ENCODE measurements at regions not wholly inside any gene's neighbourhood (a gene's known extent, or its start where the extent isn't known, plus 50 kb on each side); places are given as distances from the start of the nearest gene placed in this dataset.

- no peak for DNase-seq
- no peaks in the 10 kb centered on the region for H3K36me3 ChIP-seq (replicated peaks; ENCODE audit: control insufficient read depth, insufficient read depth, low read length)
- no peak overlapping the region for H3K4me3 ChIP-seq (ENCODE audit: insufficient read depth, low read depth, low read length)
- H3K27me3 ChIP-seq (ENCODE audit: control insufficient read depth, insufficient read depth, low read length), result no peaks in the 10 kb centered on the region
These were observed 366.5 kb downstream of the KCTD12 start for GRCh38 chr13:76519685-76520084.

GRCh38 chr13:76516586-76516985 is 369.6 kb downstream of the KCTD12 start:
- H3K27me3 ChIP-seq (ENCODE audit: control insufficient read depth, insufficient read depth, low read length), result no peaks in the 10 kb centered on the region
- no peak for DNase-seq
- H3K4me3 ChIP-seq (ENCODE audit: insufficient read depth, low read depth, low read length), result no peak overlapping the region
- H3K36me3 ChIP-seq (replicated peaks; ENCODE audit: control insufficient read depth, insufficient read depth, low read length), result no peaks in the 10 kb centered on the region

- Histone ChIP-seq H3K4me3 (ENCODE audit: insufficient read depth, low read depth, low read length) (no peak overlapping the region), H3K36me3 (replicated peaks; ENCODE audit: control insufficient read depth, insufficient read depth, low read length) (no peaks in the 10 kb centered on the region), H3K27me3 (ENCODE audit: control insufficient read depth, insufficient read depth, low read length) (no peaks in the 10 kb centered on the region)
- DNase-seq, result no peak
These were observed 370.2 kb downstream of the KCTD12 start for GRCh38 chr13:76516013-76516412.

- no peaks in the 10 kb centered on the region for H3K36me3 ChIP-seq (replicated peaks; ENCODE audit: control insufficient read depth, insufficient read depth, low read length)
- DNase-seq, result no peak
- no peaks in the 10 kb centered on the region for H3K27me3 ChIP-seq (ENCODE audit: control insufficient read depth, insufficient read depth, low read length)
- H3K4me3 ChIP-seq (ENCODE audit: insufficient read depth, low read depth, low read length), result no peak overlapping the region
These were observed 373.5 kb downstream of the KCTD12 start for GRCh38 chr13:76512721-76513145.

GRCh38 chr13:76505437-76505836 is 380.8 kb downstream of the KCTD12 start:
- H3K4me3 ChIP-seq (ENCODE audit: insufficient read depth, low read depth, low read length), result no peak overlapping the region
- DNase-seq, result no peak
- H3K36me3 ChIP-seq (replicated peaks; ENCODE audit: control insufficient read depth, insufficient read depth, low read length), result no peaks in the 10 kb centered on the region
- no peaks in the 10 kb centered on the region for H3K27me3 ChIP-seq (ENCODE audit: control insufficient read depth, insufficient read depth, low read length)

GRCh38 chr13:76503766-76504165 is 382.4 kb downstream of the KCTD12 start:
- H3K27me3 ChIP-seq (ENCODE audit: control insufficient read depth, insufficient read depth, low read length), result no peaks in the 10 kb centered on the region
- H3K4me3 ChIP-seq (ENCODE audit: insufficient read depth, low read depth, low read length), result no peak overlapping the region
- no peaks in the 10 kb centered on the region for H3K36me3 ChIP-seq (replicated peaks; ENCODE audit: control insufficient read depth, insufficient read depth, low read length)
- no peak for DNase-seq

GRCh38 chr13:76503291-76503690 is 382.9 kb downstream of the KCTD12 start:
- no peak for DNase-seq
- Histone ChIP-seq H3K36me3 (replicated peaks; ENCODE audit: control insufficient read depth, insufficient read depth, low read length) (no peaks in the 10 kb centered on the region), H3K27me3 (ENCODE audit: control insufficient read depth, insufficient read depth, low read length) (no peaks in the 10 kb centered on the region), H3K4me3 (ENCODE audit: insufficient read depth, low read depth, low read length) (no peak overlapping the region)

GRCh38 chr13:76500894-76501293 is 385.3 kb downstream of the KCTD12 start:
- Histone ChIP-seq H3K27me3 (ENCODE audit: control insufficient read depth, insufficient read depth, low read length) (no peaks in the 10 kb centered on the region), H3K4me3 (ENCODE audit: insufficient read depth, low read depth, low read length) (no peak overlapping the region), H3K36me3 (replicated peaks; ENCODE audit: control insufficient read depth, insufficient read depth, low read length) (no peaks in the 10 kb centered on the region)
- no peak for DNase-seq

- no peak for DNase-seq
- Histone ChIP-seq H3K27me3 (ENCODE audit: control insufficient read depth, insufficient read depth, low read length) (no peaks in the 10 kb centered on the region), H3K4me3 (ENCODE audit: insufficient read depth, low read depth, low read length) (no peak overlapping the region), H3K36me3 (replicated peaks; ENCODE audit: control insufficient read depth, insufficient read depth, low read length) (no peaks in the 10 kb centered on the region)
These were observed 386.3 kb downstream of the KCTD12 start for GRCh38 chr13:76499891-76500290.

GRCh38 chr13:76489274-76489673 is 396.9 kb downstream of the KCTD12 start:
- Histone ChIP-seq H3K36me3 (replicated peaks; ENCODE audit: control insufficient read depth, insufficient read depth, low read length) (no peaks in the 10 kb centered on the region), H3K27me3 (ENCODE audit: control insufficient read depth, insufficient read depth, low read length) (no peaks in the 10 kb centered on the region), H3K4me3 (ENCODE audit: insufficient read depth, low read depth, low read length) (no peak overlapping the region)
- no peak for DNase-seq

- Histone ChIP-seq H3K36me3 (replicated peaks; ENCODE audit: control insufficient read depth, insufficient read depth, low read length) (no peaks in the 10 kb centered on the region), H3K27me3 (ENCODE audit: control insufficient read depth, insufficient read depth, low read length) (no peaks in the 10 kb centered on the region), H3K4me3 (ENCODE audit: insufficient read depth, low read depth, low read length) (no peak overlapping the region)
- DNase-seq, result no peak
These were observed 404.5 kb downstream of the KCTD12 start for GRCh38 chr13:76481738-76482137.

- Histone ChIP-seq H3K4me3 (ENCODE audit: insufficient read depth, low read depth, low read length) (no peak overlapping the region), H3K27me3 (ENCODE audit: control insufficient read depth, insufficient read depth, low read length) (no peaks in the 10 kb centered on the region), H3K36me3 (replicated peaks; ENCODE audit: control insufficient read depth, insufficient read depth, low read length) (no peaks in the 10 kb centered on the region)
- DNase-seq, result no peak
These were observed 411.2 kb downstream of the KCTD12 start for GRCh38 chr13:76474966-76475365.

GRCh38 chr13:76474356-76474755 is 411.8 kb downstream of the KCTD12 start:
- Histone ChIP-seq H3K4me3 (ENCODE audit: insufficient read depth, low read depth, low read length) (no peak overlapping the region), H3K36me3 (replicated peaks; ENCODE audit: control insufficient read depth, insufficient read depth, low read length) (no peaks in the 10 kb centered on the region), H3K27me3 (ENCODE audit: control insufficient read depth, insufficient read depth, low read length) (no peaks in the 10 kb centered on the region)
- no peak for DNase-seq

GRCh38 chr13:76473552-76474134 is 412.6 kb downstream of the KCTD12 start:
- Histone ChIP-seq H3K36me3 (replicated peaks; ENCODE audit: control insufficient read depth, insufficient read depth, low read length) (no peaks in the 10 kb centered on the region), H3K27me3 (ENCODE audit: control insufficient read depth, insufficient read depth, low read length) (no peaks in the 10 kb centered on the region), H3K4me3 (ENCODE audit: insufficient read depth, low read depth, low read length) (no peak overlapping the region)
- DNase-seq, result peak; percentile 11

GRCh38 chr13:76472916-76473315 is 413.3 kb downstream of the KCTD12 start:
- Histone ChIP-seq H3K4me3 (ENCODE audit: insufficient read depth, low read depth, low read length) (no peak overlapping the region), H3K27me3 (ENCODE audit: control insufficient read depth, insufficient read depth, low read length) (no peaks in the 10 kb centered on the region), H3K36me3 (replicated peaks; ENCODE audit: control insufficient read depth, insufficient read depth, low read length) (no peaks in the 10 kb centered on the region)
- DNase-seq, result no peak

- DNase-seq, result no peak
- H3K4me3 ChIP-seq (ENCODE audit: insufficient read depth, low read depth, low read length), result no peak overlapping the region
- H3K27me3 ChIP-seq (ENCODE audit: control insufficient read depth, insufficient read depth, low read length), result no peaks in the 10 kb centered on the region
- H3K36me3 ChIP-seq (replicated peaks; ENCODE audit: control insufficient read depth, insufficient read depth, low read length), result no peaks in the 10 kb centered on the region
These were observed 414.7 kb downstream of the KCTD12 start for GRCh38 chr13:76471486-76471885.
